ENCODE measurements at regions not wholly inside any gene's neighbourhood (a gene's known extent, or its start where the extent isn't known, plus 50 kb on each side); places are given as distances from the start of the nearest gene placed in this dataset.

DNA sequence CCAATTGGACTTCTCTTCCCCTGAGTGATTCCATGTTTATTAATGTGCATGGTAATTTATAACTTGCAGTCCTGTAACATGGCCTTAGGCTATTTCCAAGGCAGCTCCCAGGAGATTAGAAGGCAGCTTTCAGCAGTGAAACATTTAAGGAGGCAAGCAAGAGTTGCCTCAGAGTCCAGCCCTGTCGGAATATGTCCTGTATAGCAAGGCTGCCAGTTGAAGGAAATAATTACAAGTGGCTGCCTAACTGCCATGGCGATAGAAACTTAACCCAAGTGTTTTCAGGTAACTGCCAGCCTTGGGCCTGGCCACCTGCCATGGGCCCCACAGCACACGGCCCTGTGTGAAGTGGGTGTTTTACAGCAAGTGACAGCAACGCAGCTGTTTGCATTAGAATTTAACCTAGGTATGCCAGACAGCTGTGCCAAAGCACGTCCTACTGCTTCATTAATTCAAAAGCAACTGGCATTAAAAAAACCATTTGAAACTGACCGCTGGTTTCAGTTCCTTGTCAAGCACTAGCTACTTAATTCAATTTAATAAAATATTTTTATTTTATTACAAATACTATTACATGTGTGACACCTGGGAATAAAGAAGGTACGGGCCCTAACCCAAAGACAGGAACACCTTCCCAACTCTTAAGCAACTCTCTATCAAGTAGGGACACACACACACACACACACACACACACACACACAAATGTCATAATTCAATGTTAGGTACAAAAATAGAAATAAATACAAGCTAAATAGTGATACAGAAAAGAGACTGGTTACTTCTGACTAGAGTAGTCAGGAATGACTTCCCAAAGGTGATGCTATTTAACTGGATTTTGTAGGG is 151.8 kb upstream of the HEY2 start:
- no peaks in the 10 kb centered on the region for H3K36me3 Mint-ChIP-seq (ENCODE audit: low read depth)
- H3K27me3 Mint-ChIP-seq (ENCODE audit: low read depth) = no peaks in the 10 kb centered on the region
- H3K9me3 Mint-ChIP-seq = no peaks in the 10 kb centered on the region
- peak overlapping the region; percentile 61 to 87 (median 75) for H3K27ac Mint-ChIP-seq
- peaks cover 28% of the 10 kb centered on the region for H3K4me1 Mint-ChIP-seq
- H3K4me3 Mint-ChIP-seq = no peak overlapping the region
- TF ChIP-seq, protein P1, sequence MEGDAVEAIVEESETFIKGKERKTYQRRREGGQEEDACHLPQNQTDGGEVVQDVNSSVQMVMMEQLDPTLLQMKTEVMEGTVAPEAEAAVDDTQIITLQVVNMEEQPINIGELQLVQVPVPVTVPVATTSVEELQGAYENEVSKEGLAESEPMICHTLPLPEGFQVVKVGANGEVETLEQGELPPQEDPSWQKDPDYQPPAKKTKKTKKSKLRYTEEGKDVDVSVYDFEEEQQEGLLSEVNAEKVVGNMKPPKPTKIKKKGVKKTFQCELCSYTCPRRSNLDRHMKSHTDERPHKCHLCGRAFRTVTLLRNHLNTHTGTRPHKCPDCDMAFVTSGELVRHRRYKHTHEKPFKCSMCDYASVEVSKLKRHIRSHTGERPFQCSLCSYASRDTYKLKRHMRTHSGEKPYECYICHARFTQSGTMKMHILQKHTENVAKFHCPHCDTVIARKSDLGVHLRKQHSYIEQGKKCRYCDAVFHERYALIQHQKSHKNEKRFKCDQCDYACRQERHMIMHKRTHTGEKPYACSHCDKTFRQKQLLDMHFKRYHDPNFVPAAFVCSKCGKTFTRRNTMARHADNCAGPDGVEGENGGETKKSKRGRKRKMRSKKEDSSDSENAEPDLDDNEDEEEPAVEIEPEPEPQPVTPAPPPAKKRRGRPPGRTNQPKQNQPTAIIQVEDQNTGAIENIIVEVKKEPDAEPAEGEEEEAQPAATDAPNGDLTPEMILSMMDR (IDR thresholded peaks at IDR 0.05; ENCODE audit: unreplicated experiment in 3 of 3) = no peak

DNA sequence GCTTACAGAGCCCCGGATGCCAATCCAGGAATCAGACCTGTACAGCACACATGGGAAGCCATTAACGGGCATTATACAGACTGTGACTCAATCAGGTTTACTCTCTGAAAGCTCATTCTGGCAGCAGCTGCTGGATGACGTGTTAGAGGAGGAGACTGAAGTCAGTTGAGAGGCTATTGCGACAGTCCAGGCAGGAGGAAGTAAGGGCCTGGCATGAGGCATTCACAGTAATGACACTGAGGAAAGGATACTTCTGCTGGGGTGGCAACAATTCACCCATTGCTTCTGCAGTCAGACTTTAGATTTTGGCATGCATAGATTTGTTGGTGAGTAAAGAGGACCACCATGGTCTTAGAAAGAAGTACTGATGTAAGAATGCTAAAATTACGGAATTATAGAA is 151.0 kb upstream of the HEY2 start:
- TF ChIP-seq, protein P1 (IDR thresholded peaks at IDR 0.05; ENCODE audit: unreplicated experiment in 3 of 3) = no peak
- Mint-ChIP-seq H3K36me3 (ENCODE audit: low read depth) (no peaks in the 10 kb centered on the region), H3K27me3 (ENCODE audit: low read depth) (no peaks in the 10 kb centered on the region), H3K27ac (peak overlapping the region; percentile 19 to 87 (median 50)), H3K9me3 (peaks cover 3% of the 10 kb centered on the region), H3K4me3 (no peak overlapping the region), H3K4me1 (peaks cover 28% of the 10 kb centered on the region)

DNA sequence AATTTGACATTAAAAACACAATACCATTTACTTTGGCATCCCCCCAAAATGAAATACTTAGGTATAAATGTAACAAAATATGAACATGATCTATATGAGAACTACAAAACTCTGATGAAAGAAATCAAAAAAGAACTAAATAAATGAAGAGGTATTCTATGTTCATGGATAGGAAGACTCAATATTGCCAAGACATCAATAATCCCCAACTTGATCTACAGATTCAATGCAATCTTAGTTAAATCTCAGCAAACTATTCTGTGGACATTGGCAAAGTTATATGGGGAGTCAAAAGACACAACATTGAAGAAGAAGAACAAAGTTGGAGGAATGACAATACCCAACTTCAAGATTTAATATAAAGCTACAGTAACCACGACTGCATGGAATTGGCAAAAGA is 145.2 kb upstream of the HEY2 start:
- Mint-ChIP-seq H3K27ac (no peak overlapping the region), H3K9me3 (peaks cover 25% of the 10 kb centered on the region), H3K4me3 (no peak overlapping the region), H3K36me3 (ENCODE audit: low read depth) (no peaks in the 10 kb centered on the region), H3K27me3 (ENCODE audit: low read depth) (no peaks in the 10 kb centered on the region), H3K4me1 (no peaks in the 10 kb centered on the region)
- TF ChIP-seq, protein P1 (IDR thresholded peaks at IDR 0.05; ENCODE audit: unreplicated experiment in 3 of 3) = no peak

DNA sequence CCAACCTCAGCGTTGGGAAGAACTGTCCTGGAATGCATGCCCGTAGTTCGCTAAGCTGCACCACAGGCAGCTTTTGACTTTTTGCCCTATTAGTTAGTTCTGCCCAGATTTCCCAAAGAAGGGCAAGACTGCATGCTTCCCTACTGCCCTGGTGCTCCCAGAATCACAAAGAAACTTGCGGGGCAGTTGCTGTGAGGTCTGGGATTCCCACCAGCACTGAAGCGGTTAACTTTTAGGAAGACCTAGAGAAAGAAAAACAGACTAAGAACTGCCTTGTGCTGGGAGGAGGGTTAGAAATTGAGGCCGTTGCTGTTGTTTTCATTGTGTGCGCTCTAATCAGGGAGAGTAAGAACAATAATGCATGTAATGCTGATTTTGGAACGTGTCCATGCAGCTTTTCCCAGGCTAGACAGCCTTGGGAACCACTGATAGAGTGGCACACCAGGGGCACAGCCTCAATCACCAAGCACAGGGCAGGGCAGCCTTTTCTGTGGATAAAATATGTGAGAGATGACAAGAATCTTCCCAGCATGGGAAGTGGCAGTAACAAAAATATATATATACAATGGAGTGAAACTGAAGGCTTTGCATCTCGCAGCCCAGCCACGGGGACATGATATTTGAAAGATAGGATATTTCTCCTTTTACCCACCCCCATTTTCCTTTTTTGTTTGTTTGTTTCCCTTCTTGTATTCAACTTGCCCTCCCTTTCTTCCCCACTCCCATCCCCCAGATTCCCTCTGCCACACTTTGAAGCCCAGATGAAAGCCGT is 137.7 kb upstream of the HEY2 start:
- H3K9me3 Mint-ChIP-seq = peaks cover 8% of the 10 kb centered on the region
- peak overlapping the region; percentile 82 to 94 (median 87) for H3K27ac Mint-ChIP-seq
- peak overlapping the region; percentile 68 to 71 (median 68) for H3K4me3 Mint-ChIP-seq
- H3K36me3 Mint-ChIP-seq (ENCODE audit: low read depth) = no peaks in the 10 kb centered on the region
- TF ChIP-seq, protein P1 (IDR thresholded peaks at IDR 0.05; ENCODE audit: unreplicated experiment in 3 of 3) = no peak
- H3K27me3 Mint-ChIP-seq (ENCODE audit: low read depth) = no peaks in the 10 kb centered on the region
- H3K4me1 Mint-ChIP-seq = peaks cover 30% of the 10 kb centered on the region

DNA sequence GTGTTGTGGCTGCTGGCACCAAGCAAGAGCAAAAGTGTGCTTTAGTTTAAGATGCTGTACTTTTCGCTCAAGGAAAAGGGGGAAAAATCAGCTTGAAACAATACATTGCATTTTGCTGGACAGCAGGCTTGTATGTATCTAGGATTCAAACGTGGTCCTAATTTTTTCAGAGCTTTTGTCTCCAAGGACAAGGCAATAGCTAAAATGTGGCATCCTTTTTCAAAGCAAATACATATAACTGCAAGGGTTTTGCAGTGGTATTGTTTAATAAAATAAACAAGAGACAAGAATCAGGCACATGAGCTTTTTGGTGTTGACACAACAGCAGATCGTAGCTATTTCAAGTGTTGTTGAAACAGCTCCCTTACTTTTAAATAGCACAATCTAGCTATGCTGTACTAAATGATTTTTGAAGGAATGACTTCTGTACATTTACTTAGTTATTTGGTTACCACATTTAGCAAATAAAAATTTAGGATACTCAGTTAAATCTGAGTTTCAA is 137.0 kb upstream of the HEY2 start:
- Mint-ChIP-seq H3K36me3 (ENCODE audit: low read depth) (no peaks in the 10 kb centered on the region), H3K9me3 (peaks cover 3% of the 10 kb centered on the region), H3K4me3 (peak overlapping the region; percentile 68 to 71 (median 68)), H3K27me3 (ENCODE audit: low read depth) (no peaks in the 10 kb centered on the region), H3K4me1 (peaks cover 30% of the 10 kb centered on the region), H3K27ac (peak overlapping the region; percentile 82 to 94 (median 87))
- TF ChIP-seq, protein P1 (IDR thresholded peaks at IDR 0.05; ENCODE audit: unreplicated experiment in 3 of 3) = no peak
